ENCODE measurements at regions not wholly inside any gene's neighbourhood (a gene's known extent, or its start where the extent isn't known, plus 50 kb on each side); places are given as distances from the start of the nearest gene placed in this dataset.
"Not testable (repeated sequence)": the region's sequence is repeated elsewhere in the genome, so short reads cannot be mapped to it uniquely, and the experiment has no call there.

- Histone ChIP-seq H4K20me1 (ENCODE audit: control insufficient read depth, insufficient read depth, low read depth, low read length) (no peaks in the 10 kb centered on the region), H3K36me3 (ENCODE audit: control insufficient read depth, low read length) (no peaks in the 10 kb centered on the region), H3K4me1 (ENCODE audit: control insufficient read depth, low read length) (no peaks in the 10 kb centered on the region), H3K9me2 (replicated peaks; ENCODE audit: control insufficient read depth, low read length) (no peaks in the 10 kb centered on the region), H3K79me2 (ENCODE audit: control insufficient read depth, low read length) (no peaks in the 10 kb centered on the region), H3K27ac (ENCODE audit: low read depth, low read length) (no peak overlapping the region), H3K9me3 (ENCODE audit: control insufficient read depth, insufficient read depth, low read length) (no peaks in the 10 kb centered on the region), H3K4me2 (ENCODE audit: low read length) (no peak overlapping the region), H3K4me3 (ENCODE audit: low read length) (no peak overlapping the region), H3K27me3 (ENCODE audit: control insufficient read depth, low read length) (no peaks in the 10 kb centered on the region), H3F3A (ENCODE audit: control insufficient read depth, insufficient read depth) (no peaks in the 10 kb centered on the region)
- TF ChIP-seq EZH2phosphoT487 (IDR thresholded peaks at IDR 0.05; ENCODE audit: borderline replicate concordance, low read length) (no peak), CTCF (IDR thresholded peaks at IDR 0.05; ENCODE audit: low read depth, low read length, poor library complexity, severe bottlenecking) (no peak)
Observed at GRCh38 chrY:16645449-16645848, 1234.6 kb downstream of the CDY2B start.

- Histone ChIP-seq H4K20me1 (ENCODE audit: control insufficient read depth, insufficient read depth, low read depth, low read length) (no peaks in the 10 kb centered on the region), H3K36me3 (ENCODE audit: control insufficient read depth, low read length) (no peaks in the 10 kb centered on the region), H3K4me3 (ENCODE audit: low read length) (no peak overlapping the region), H3K79me2 (ENCODE audit: control insufficient read depth, low read length) (no peaks in the 10 kb centered on the region), H3K4me2 (ENCODE audit: low read length) (no peak overlapping the region), H3K9me3 (ENCODE audit: control insufficient read depth, insufficient read depth, low read length) (no peaks in the 10 kb centered on the region), H3F3A (ENCODE audit: control insufficient read depth, insufficient read depth) (no peaks in the 10 kb centered on the region), H3K27me3 (ENCODE audit: control insufficient read depth, low read length) (no peaks in the 10 kb centered on the region), H3K27ac (ENCODE audit: low read depth, low read length) (no peak overlapping the region), H3K9me2 (replicated peaks; ENCODE audit: control insufficient read depth, low read length) (no peaks in the 10 kb centered on the region), H3K4me1 (ENCODE audit: control insufficient read depth, low read length) (no peaks in the 10 kb centered on the region)
- TF ChIP-seq EZH2phosphoT487 (IDR thresholded peaks at IDR 0.05; ENCODE audit: borderline replicate concordance, low read length) (no peak), CTCF (IDR thresholded peaks at IDR 0.05; ENCODE audit: low read depth, low read length, poor library complexity, severe bottlenecking) (no peak)
Observed at GRCh38 chrY:16644270-16644800, 1235.7 kb downstream of the CDY2B start.

- TF ChIP-seq EZH2phosphoT487 (IDR thresholded peaks at IDR 0.05; ENCODE audit: borderline replicate concordance, low read length) (no peak), CTCF (IDR thresholded peaks at IDR 0.05; ENCODE audit: low read depth, low read length, poor library complexity, severe bottlenecking) (no peak)
- Histone ChIP-seq H3K4me1 (ENCODE audit: control insufficient read depth, low read length) (no peaks in the 10 kb centered on the region), H3F3A (ENCODE audit: control insufficient read depth, insufficient read depth) (no peaks in the 10 kb centered on the region), H4K20me1 (ENCODE audit: control insufficient read depth, insufficient read depth, low read depth, low read length) (no peaks in the 10 kb centered on the region), H3K9me2 (replicated peaks; ENCODE audit: control insufficient read depth, low read length) (no peaks in the 10 kb centered on the region), H3K9me3 (ENCODE audit: control insufficient read depth, insufficient read depth, low read length) (no peaks in the 10 kb centered on the region), H3K4me2 (ENCODE audit: low read length) (no peak overlapping the region), H3K27ac (ENCODE audit: low read depth, low read length) (no peak overlapping the region), H3K79me2 (ENCODE audit: control insufficient read depth, low read length) (no peaks in the 10 kb centered on the region), H3K36me3 (ENCODE audit: control insufficient read depth, low read length) (no peaks in the 10 kb centered on the region), H3K27me3 (ENCODE audit: control insufficient read depth, low read length) (no peaks in the 10 kb centered on the region), H3K4me3 (ENCODE audit: low read length) (no peak overlapping the region)
Observed at GRCh38 chrY:16639777-16640176, 1240.2 kb downstream of the CDY2B start.

- not testable (repeated sequence) for H3K79me2 ChIP-seq (ENCODE audit: control insufficient read depth, low read length); H3F3A ChIP-seq (ENCODE audit: control insufficient read depth, insufficient read depth); H4K20me1 ChIP-seq (ENCODE audit: control insufficient read depth, insufficient read depth, low read depth, low read length); H3K4me2 ChIP-seq (ENCODE audit: low read length); H3K4me1 ChIP-seq (ENCODE audit: control insufficient read depth, low read length); H3K4me3 ChIP-seq (ENCODE audit: low read length); H3K9me3 ChIP-seq (ENCODE audit: control insufficient read depth, insufficient read depth, low read length); H3K27ac ChIP-seq (ENCODE audit: low read depth, low read length); H3K27me3 ChIP-seq (ENCODE audit: control insufficient read depth, low read length); H3K36me3 ChIP-seq (ENCODE audit: control insufficient read depth, low read length); H3K9me2 ChIP-seq (replicated peaks; ENCODE audit: control insufficient read depth, low read length)
Observed at GRCh38 chrY:16638743-16639142, 1241.3 kb downstream of the CDY2B start.
